NCI-H345 treated with DMSO at 0.1 percent for 48 hours (cell line): ENCODE measurements at regions not wholly inside any gene's neighbourhood (a gene's known extent, or its start where the extent isn't known, plus 50 kb on each side); places are given as distances from the start of the nearest gene placed in this dataset.

Experiments
- DNase-seq: peaks from one replicate; lab custom pipeline; 2025; ENCODE audit not compliant: unreplicated experiment; lab: John Stamatoyannopoulos, UW

GRCh38 chr1:29648798-29649188, 412.5 kb downstream of the PTPRU start:
- DNase-seq: no peak

- no peak for DNase-seq
Measured at GRCh38 chr1:29648026-29648425, 411.7 kb downstream of the PTPRU start.

GRCh38 chr1:29647581-29647980, 411.3 kb downstream of the PTPRU start:
- no peak for DNase-seq

GRCh38 chr1:29646161-29646775, 409.9 kb downstream of the PTPRU start:
- no peak for DNase-seq

GRCh38 chr1:29645586-29645985, 409.3 kb downstream of the PTPRU start:
- DNase-seq: no peak

- DNase-seq: no peak
Measured at GRCh38 chr1:29644812-29645211, 408.5 kb downstream of the PTPRU start.

GRCh38 chr1:29643838-29644440, 407.6 kb downstream of the PTPRU start:
- DNase-seq: no peak

GRCh38 chr1:29643281-29643680, 407.0 kb downstream of the PTPRU start:
- no peak for DNase-seq

GRCh38 chr1:29642519-29642918, 406.2 kb downstream of the PTPRU start:
- DNase-seq: no peak

- no peak for DNase-seq
Measured at GRCh38 chr1:29641921-29642320, 405.6 kb downstream of the PTPRU start.

- DNase-seq: peak; percentile 86
Measured at GRCh38 chr1:29640428-29640785, 404.1 kb downstream of the PTPRU start.

GRCh38 chr1:29639741-29640427, 403.6 kb downstream of the PTPRU start:
- no peak for DNase-seq

- DNase-seq: no peak
Measured at GRCh38 chr1:29639156-29639736, 402.9 kb downstream of the PTPRU start.

- no peak for DNase-seq
Measured at GRCh38 chr1:29638281-29638680, 402.0 kb downstream of the PTPRU start.

GRCh38 chr1:29636936-29637335, 400.6 kb downstream of the PTPRU start:
- no peak for DNase-seq

GRCh38 chr1:29635501-29636263, 399.4 kb downstream of the PTPRU start:
- no peak for DNase-seq

GRCh38 chr1:29634746-29635335, 398.5 kb downstream of the PTPRU start:
- DNase-seq: no peak

GRCh38 chr1:29634324-29634723, 398.0 kb downstream of the PTPRU start:
- no peak for DNase-seq

- DNase-seq: peak; percentile 55
Measured at GRCh38 chr1:29633771-29634170, 397.4 kb downstream of the PTPRU start.

- no peak for DNase-seq
Measured at GRCh38 chr1:29632806-29633615, 396.7 kb downstream of the PTPRU start.
